Spleen (tissue), 11 donors: ENCODE measurements at regions not wholly inside any gene's neighbourhood (a gene's known extent, or its start where the extent isn't known, plus 50 kb on each side); places are given as distances from the start of the nearest gene placed in this dataset.

ENCODE experiments used
- DNase-seq: peaks from one replicate; pipeline ENCODE4 v3.0.0-alpha.2; 2020
- H3K27ac ChIP-seq, 8 donors: fragments of 200-600 bp; sonication (generic) in 7 of 8; 1 replicate in 4 of 8; 2 replicates in 4 of 8; pipeline versions ENCODE4 v1.5.0 to v1.8.0; 2016 to 2021; ENCODE audit warnings: inconsistent platforms in 4 of 8, mild to moderate bottlenecking in 4 of 8, moderate library complexity in 1 of 8
- H3K27me3 ChIP-seq, 7 donors: fragments of 200-600 bp; sonication (generic) in 6 of 7; replicated peaks in 1 of 7; 1 replicate in 4 of 7; 2 replicates in 3 of 7; pipeline versions ENCODE4 v1.5.0 to v1.8.0; 2016 to 2021; ENCODE audit warnings: inconsistent platforms in 3 of 7, mild to moderate bottlenecking in 1 of 7
- H3K36me3 ChIP-seq, 6 donors: fragments of 200-600 bp; sonication (generic) in 5 of 6; 1 replicate in 4 of 6; 2 replicates in 2 of 6; pipeline versions ENCODE4 v1.5.0 to v1.8.0; 2016 to 2021; ENCODE audit warnings: inconsistent platforms in 2 of 6
- H3K4me1 ChIP-seq, 6 donors: fragments of 200-600 bp; sonication (generic) in 5 of 6; 1 replicate in 3 of 6; 2 replicates in 3 of 6; pipeline versions ENCODE4 v1.5.0 to v1.8.0; 2016 to 2021; ENCODE audit warnings: inconsistent platforms in 3 of 6
- H3K4me3 ChIP-seq, 8 donors: fragments of 200-600 bp; sonication (generic) in 7 of 8; 1 replicate in 4 of 8; 2 replicates in 4 of 8; pipeline versions ENCODE4 v1.5.0 to v1.8.0; 2016 to 2021; ENCODE audit warnings: inconsistent platforms in 4 of 8, mild to moderate bottlenecking in 4 of 8, moderate library complexity in 2 of 8
- H3K9me3 ChIP-seq, 8 donors: fragments of 200-600 bp; sonication (generic) in 7 of 8; 1 replicate in 4 of 8; 2 replicates in 4 of 8; pipeline versions ENCODE4 v1.5.0 to v1.8.0; 2016 to 2021; ENCODE audit warnings: inconsistent platforms in 4 of 8
- POLR2A ChIP-seq, 3 donors: fragments of 450-650 bp; IDR thresholded peaks; one replicate each; pipeline ENCODE4 v1.5.1; 2017; ENCODE audit warnings: antibody characterized with exemption in 3 of 3, mild to moderate bottlenecking in 1 of 3
- POLR2AphosphoS5 ChIP-seq, 3 donors: sonication (generic); formaldehyde crosslinking; IDR thresholded peaks; one replicate each; pipeline ENCODE4 v1.5.1; 2017; ENCODE audit warnings: antibody characterized with exemption in 3 of 3
- WGBS, 5 donors: extraction: QIAGEN DNeasy Blood & Tissue Kit in 3 of 5; methylation state at CpG; one replicate each; pipeline versions ENCODE4 v1.1.5 to v1.1.7; 2013 to 2018; 5-methylcytosine and 5-hydroxymethylcytosine counted together
- intact Hi-C: fragments of 100-400 bp; cut with DNase I; formaldehyde crosslinking; loops from one replicate; pipeline ENCODE4 v1.15.0; 2023; ENCODE audit warnings: low total_unique reads
- TF ChIP-seq, protein P1 (sequence below), 11 experiments: fragments of 200-600 bp in 7 of 11; fragments of 450-650 bp in 4 of 11; sonication (generic) in 4 of 11; IDR thresholded peaks in 8 of 11; conservative IDR thresholded peaks in 3 of 11; 1 replicate in 7 of 11; 2 replicates in 4 of 11; pipeline versions ENCODE4 v1.4.0 to v1.8.0; 2016 to 2021; ENCODE audit warnings: antibody characterized with exemption in 11 of 11, inconsistent platforms in 4 of 11, mild to moderate bottlenecking in 1 of 11
- donor health status: healthy with polysubstance abuse.
- donor health status: DM: no; HTN: no; CAD: no; lungs with moderate emphysema.
- donor health status: DM: no; HTN: no; CAD: no.
- donor health status: Bipolar disorder and iron deficiency.
- donor health status: healthy.
- donor health status: DM: no; HTN: no; CAD: no.
- donor health status: DM: yes; HTN: yes; CAD: no.

DNA sequence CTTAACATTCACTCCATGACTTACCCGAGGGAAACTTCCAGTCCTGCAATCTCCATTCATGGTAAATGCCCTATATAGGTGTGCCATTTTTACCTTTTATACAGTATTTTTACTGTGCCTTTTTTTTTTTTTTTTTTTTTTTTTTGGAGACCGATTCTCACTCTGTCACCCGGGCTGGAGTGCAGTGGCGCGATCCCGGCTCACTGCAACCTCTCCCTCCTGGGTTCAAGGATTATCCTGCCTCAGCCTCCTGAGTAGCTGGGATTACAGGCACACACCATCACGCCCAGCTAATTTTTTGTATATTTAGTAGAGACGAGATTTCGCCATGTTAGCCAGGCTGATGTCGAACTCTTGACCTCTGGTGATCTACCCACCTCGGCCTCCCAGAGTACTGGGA is 124.4 kb upstream of the PLPPR4 start:
- intact Hi-C loops = no loop called here
- Histone ChIP-seq H3K27ac (no peak overlapping the region), H3K9me3 (peaks cover 0 to 10% (median 0%) of the 10 kb centered on the region in 8 donors), H3K36me3 (no peaks in the 10 kb centered on the region), H3K4me1 (no peaks in the 10 kb centered on the region), H3K4me3 (no peak overlapping the region), H3K27me3 (no peaks in the 10 kb centered on the region)
- DNase-seq = peak; percentile 38
- TF ChIP-seq, protein P1, sequence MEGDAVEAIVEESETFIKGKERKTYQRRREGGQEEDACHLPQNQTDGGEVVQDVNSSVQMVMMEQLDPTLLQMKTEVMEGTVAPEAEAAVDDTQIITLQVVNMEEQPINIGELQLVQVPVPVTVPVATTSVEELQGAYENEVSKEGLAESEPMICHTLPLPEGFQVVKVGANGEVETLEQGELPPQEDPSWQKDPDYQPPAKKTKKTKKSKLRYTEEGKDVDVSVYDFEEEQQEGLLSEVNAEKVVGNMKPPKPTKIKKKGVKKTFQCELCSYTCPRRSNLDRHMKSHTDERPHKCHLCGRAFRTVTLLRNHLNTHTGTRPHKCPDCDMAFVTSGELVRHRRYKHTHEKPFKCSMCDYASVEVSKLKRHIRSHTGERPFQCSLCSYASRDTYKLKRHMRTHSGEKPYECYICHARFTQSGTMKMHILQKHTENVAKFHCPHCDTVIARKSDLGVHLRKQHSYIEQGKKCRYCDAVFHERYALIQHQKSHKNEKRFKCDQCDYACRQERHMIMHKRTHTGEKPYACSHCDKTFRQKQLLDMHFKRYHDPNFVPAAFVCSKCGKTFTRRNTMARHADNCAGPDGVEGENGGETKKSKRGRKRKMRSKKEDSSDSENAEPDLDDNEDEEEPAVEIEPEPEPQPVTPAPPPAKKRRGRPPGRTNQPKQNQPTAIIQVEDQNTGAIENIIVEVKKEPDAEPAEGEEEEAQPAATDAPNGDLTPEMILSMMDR (IDR thresholded peaks at IDR 0.05 in 8 of 11, conservative IDR thresholded peaks at IDR 0.05 in 3 of 11) = no peak
- no peak for TF ChIP-seq POLR2AphosphoS5 (IDR thresholded peaks at IDR 0.05)
- TF ChIP-seq POLR2A (IDR thresholded peaks at IDR 0.05) = no peak
- WGBS, 5 donors = 87 to 93% (median 91%) methylated on average over 11 of the region's 11 CpGs

DNA sequence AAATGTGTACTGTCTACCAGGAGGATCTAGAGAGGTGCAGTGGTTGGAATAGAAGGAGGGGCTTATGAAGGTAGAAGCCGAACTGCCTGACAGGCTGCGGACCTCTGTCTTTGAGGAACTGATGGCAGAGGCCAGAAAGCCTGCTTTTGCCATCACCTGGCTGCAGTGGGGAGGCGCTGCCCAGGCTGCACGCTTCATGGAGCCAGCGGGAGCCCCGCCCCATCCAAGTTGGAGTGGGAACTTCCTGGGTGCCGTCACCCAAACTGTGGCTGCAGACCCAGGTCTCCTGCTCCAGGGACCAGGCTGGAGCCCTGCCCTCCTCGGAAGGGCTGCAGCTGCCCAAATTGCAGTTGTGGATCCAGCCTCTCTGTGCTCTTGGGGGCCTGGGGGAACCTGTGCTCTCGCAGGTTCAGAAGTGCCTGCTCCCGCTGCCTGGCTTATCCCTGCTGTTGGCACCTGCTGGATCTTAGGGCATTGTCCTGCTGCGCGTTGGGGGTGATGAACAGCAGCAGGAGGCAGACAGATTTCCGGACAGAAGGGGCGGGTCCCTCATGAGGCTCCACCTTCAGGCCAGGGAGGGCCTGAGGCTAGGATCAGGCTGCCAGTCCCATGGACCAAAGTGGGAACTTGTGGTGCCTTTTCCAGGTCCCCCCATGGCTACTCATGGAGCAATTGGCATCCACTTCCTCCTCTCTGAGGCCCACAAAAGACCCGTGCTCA is 118.0 kb upstream of the PLPPR4 start:
- no peak overlapping the region for H3K27ac ChIP-seq
- no peaks in the 10 kb centered on the region for H3K4me1 ChIP-seq
- no peaks in the 10 kb centered on the region for H3K36me3 ChIP-seq
- DNase-seq = peak; percentile 71
- WGBS, 5 donors = 81 to 92% (median 83%) methylated on average over 6 to 15 of the region's 15 CpGs
- peaks cover 0 to 4% (median 0%) of the 10 kb centered on the region in 7 donors for H3K27me3 ChIP-seq
- TF ChIP-seq POLR2AphosphoS5 (IDR thresholded peaks at IDR 0.05) (no peak), POLR2A (IDR thresholded peaks at IDR 0.05) (no peak)
- TF ChIP-seq, protein P1 (IDR thresholded peaks at IDR 0.05 in 8 of 11, conservative IDR thresholded peaks at IDR 0.05 in 3 of 11) = no peak
- H3K4me3 ChIP-seq = no peak overlapping the region
- H3K9me3 ChIP-seq = no peaks in the 10 kb centered on the region
- intact Hi-C loops = no loop called here

DNA sequence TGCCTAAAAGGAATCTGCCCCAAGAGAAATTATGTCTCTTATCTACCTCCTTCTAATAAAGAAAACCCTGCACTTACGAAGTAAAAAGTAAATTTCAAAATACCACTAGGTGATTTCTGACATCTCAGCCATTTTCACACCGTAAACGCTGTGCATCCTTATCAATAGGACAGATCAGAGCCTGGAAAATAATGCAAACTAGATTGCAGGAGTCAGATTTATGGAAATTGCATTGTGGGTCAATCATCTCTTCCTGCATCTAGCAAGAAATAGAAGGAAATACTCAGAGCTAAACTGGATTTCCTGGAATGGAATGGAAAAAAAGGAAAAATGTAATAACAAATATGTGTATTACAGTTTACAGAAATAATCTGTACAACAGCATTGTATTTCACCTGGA is 114.3 kb upstream of the PLPPR4 start:
- WGBS, 5 donors = 61 to 86% (median 67%) methylated on average over 3 of the region's 3 CpGs
- no peaks in the 10 kb centered on the region for H3K36me3 ChIP-seq
- intact Hi-C loops = no loop called here
- H3K27ac ChIP-seq = no peak overlapping the region
- no peak for TF ChIP-seq POLR2A (IDR thresholded peaks at IDR 0.05)
- no peak for TF ChIP-seq POLR2AphosphoS5 (IDR thresholded peaks at IDR 0.05)
- TF ChIP-seq, protein P1 (IDR thresholded peaks at IDR 0.05 in 8 of 11, conservative IDR thresholded peaks at IDR 0.05 in 3 of 11) = no peak
- no peaks in the 10 kb centered on the region for H3K9me3 ChIP-seq
- H3K27me3 ChIP-seq = peaks cover 0 to 4% (median 0%) of the 10 kb centered on the region in 7 donors
- H3K4me3 ChIP-seq = no peak overlapping the region
- DNase-seq = no peak
- H3K4me1 ChIP-seq = no peaks in the 10 kb centered on the region

DNA sequence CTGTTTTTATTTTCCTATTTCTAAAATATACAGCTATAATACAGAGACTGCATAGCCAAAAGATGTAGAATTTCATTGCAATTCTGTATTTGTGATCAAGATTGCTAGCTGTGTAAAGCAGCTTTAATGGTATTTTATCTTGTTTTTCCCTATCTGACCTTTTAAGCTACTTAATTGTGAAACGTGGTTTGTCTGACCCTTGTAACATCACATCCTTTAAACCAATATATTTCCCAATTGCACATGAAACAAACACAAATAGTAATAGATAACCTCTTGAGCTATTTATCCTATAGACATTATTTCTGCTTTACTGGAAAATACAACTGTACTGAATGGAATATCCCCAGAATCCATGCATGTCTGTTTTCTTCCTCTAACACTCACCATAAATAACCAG is 112.2 kb upstream of the PLPPR4 start:
- 34 to 58% (median 39%) methylated on average over 1 of the region's 1 CpG for WGBS, 5 donors
- H3K27ac ChIP-seq = no peak overlapping the region

More for the DNA sequence above, 112.2 kb upstream of the PLPPR4 start:
- Histone ChIP-seq H3K36me3 (no peaks in the 10 kb centered on the region), H3K4me1 (no peaks in the 10 kb centered on the region), H3K4me3 (no peak overlapping the region), H3K9me3 (peaks cover 0 to 4% (median 0%) of the 10 kb centered on the region in 8 donors), H3K27me3 (no peaks in the 10 kb centered on the region)
- intact Hi-C loops = no loop called here
- TF ChIP-seq POLR2A (IDR thresholded peaks at IDR 0.05) (no peak), POLR2AphosphoS5 (IDR thresholded peaks at IDR 0.05) (no peak)
- TF ChIP-seq, protein P1 (IDR thresholded peaks at IDR 0.05 in 8 of 11, conservative IDR thresholded peaks at IDR 0.05 in 3 of 11) = no peak
- DNase-seq = no peak
